NCI-H2081 treated with DMSO at 0.1 percent for 48 hours (cell line): ENCODE measurements at regions not wholly inside any gene's neighbourhood (a gene's known extent, or its start where the extent isn't known, plus 50 kb on each side); places are given as distances from the start of the nearest gene placed in this dataset.
"Not testable (repeated sequence)": the region's sequence is repeated elsewhere in the genome, so short reads cannot be mapped to it uniquely, and the experiment has no call there.

ENCODE experiments used
- DNase-seq: peaks from one replicate; lab custom pipeline; 2025; lab: John Stamatoyannopoulos, UW

GRCh38 chr11:106152013-106152412, 74.6 kb downstream of the AASDHPPT start:
- DNase-seq: no peak

GRCh38 chr11:106152824-106153223, 75.4 kb downstream of the AASDHPPT start:
- DNase-seq: no peak

- DNase-seq: no peak
These were observed 79.0 kb downstream of the AASDHPPT start for GRCh38 chr11:106156290-106156937.

GRCh38 chr11:106158406-106158805, 80.9 kb downstream of the AASDHPPT start:
- no peak for DNase-seq

- no peak for DNase-seq
These were observed 82.4 kb downstream of the AASDHPPT start for GRCh38 chr11:106159836-106160235.

- no peak for DNase-seq
These were observed 83.0 kb downstream of the AASDHPPT start for GRCh38 chr11:106160494-106160893.

GRCh38 chr11:106161775-106162634, 84.5 kb downstream of the AASDHPPT start:
- no peak for DNase-seq

- no peak for DNase-seq
These were observed 89.6 kb downstream of the AASDHPPT start for GRCh38 chr11:106167085-106167484.

GRCh38 chr11:106172386-106172991, 95.0 kb downstream of the AASDHPPT start:
- DNase-seq: peak; percentile 32

GRCh38 chr11:106173291-106173690, 95.8 kb downstream of the AASDHPPT start:
- DNase-seq: no peak

GRCh38 chr11:106174003-106174402, 96.5 kb downstream of the AASDHPPT start:
- DNase-seq: not testable (repeated sequence)

GRCh38 chr11:106176817-106177216, 99.4 kb downstream of the AASDHPPT start:
- DNase-seq: no peak

- no peak for DNase-seq
These were observed 99.8 kb downstream of the AASDHPPT start for GRCh38 chr11:106177311-106177710.

GRCh38 chr11:106178361-106178760, 100.9 kb downstream of the AASDHPPT start:
- no peak for DNase-seq

GRCh38 chr11:106179048-106179447, 101.6 kb downstream of the AASDHPPT start:
- DNase-seq: no peak

- DNase-seq: no peak
These were observed 109.2 kb downstream of the AASDHPPT start for GRCh38 chr11:106186630-106187029.

- DNase-seq: no peak
These were observed 110.5 kb downstream of the AASDHPPT start for GRCh38 chr11:106187860-106188456.

GRCh38 chr11:106193956-106194355, 116.5 kb downstream of the AASDHPPT start:
- no peak for DNase-seq

GRCh38 chr11:106197438-106197837, 120.0 kb downstream of the AASDHPPT start:
- no peak for DNase-seq

- no peak for DNase-seq
These were observed 125.6 kb downstream of the AASDHPPT start for GRCh38 chr11:106202935-106203620.

GRCh38 chr11:106208760-106209159, 131.3 kb downstream of the AASDHPPT start:
- DNase-seq: no peak

GRCh38 chr11:106212081-106212480, 134.6 kb downstream of the AASDHPPT start:
- DNase-seq: no peak
